ENCODE measurements at regions not wholly inside any gene's neighbourhood (a gene's known extent, or its start where the extent isn't known, plus 50 kb on each side); places are given as distances from the start of the nearest gene placed in this dataset.

DNA sequence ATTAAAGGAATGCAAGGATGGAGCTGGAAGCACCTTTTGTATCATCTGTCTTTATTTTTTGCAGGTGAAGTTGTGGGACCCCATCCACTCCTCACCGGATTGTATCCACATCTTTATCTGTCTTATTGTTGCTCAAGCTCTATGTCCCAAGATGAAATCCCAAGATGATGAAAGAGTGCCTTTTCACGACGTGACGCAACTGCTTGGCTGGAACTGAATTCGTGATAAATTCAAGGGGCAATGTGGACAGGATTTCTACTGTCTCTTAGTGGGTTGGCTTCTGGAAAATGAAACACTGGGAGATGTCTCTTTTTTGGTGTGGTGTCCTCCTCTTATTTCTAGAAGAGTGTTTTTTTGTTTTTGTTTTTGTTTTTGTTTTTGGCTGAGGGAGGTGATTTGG is 650.1 kb upstream of the TSPY4 start:
- DNase-seq, result no peak

DNA sequence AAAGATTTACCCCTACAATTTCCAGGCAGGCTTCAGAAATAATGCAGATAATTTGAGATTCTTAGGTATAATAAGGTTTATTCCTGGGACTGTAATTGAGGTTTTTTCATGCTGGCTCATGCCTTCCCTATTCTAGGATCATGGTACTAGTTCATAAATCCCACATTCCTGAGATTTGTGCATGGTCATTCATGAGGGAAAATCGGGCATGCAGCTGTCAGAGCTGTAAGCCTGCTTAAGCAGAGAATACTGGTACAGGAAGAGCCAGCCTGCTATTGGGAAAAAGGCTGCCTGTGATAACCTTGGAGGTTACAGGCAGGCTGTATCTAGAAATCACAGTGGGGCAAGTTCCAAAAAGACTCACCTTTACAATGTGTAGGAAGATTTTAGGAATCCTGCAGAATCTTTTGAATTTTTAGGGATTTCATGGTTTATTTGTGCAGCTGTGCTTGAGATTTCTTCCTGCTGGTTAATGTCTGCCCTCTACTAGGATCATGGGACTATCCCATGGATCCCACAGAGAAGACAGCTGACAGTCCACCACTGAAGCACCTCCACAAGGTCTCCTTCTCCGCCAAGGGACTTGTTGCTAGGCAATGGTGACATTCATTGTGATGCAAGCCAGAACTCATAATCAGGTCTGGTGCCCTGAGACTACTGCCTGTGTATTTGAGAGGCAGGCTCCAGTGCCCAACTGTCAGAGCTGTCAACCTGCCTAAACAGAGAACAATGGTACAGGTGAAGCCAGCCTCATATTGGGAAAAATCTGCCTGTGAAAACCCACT is 646.2 kb upstream of the TSPY4 start:
- no peak for DNase-seq

DNA sequence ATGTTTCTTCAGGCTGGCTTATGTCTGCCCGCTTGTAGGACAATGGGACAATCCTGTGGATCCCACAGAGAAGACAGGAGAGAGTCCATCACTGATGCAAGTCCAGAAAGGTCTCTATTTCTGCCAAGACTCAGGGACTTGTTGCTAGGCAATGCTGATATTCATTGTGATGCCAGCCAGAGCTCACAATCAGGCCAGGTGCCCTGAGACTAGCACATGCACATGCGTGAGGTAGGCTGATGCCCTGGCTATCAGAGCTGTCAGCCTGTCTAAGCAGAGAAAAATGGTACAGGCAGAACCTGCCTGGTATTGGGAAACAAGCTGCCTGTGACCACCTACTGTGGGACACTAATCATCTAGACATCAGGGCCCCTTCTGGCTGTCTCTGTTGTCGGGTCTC is 638.7 kb upstream of the TSPY4 start:
- no peak for DNase-seq

DNA sequence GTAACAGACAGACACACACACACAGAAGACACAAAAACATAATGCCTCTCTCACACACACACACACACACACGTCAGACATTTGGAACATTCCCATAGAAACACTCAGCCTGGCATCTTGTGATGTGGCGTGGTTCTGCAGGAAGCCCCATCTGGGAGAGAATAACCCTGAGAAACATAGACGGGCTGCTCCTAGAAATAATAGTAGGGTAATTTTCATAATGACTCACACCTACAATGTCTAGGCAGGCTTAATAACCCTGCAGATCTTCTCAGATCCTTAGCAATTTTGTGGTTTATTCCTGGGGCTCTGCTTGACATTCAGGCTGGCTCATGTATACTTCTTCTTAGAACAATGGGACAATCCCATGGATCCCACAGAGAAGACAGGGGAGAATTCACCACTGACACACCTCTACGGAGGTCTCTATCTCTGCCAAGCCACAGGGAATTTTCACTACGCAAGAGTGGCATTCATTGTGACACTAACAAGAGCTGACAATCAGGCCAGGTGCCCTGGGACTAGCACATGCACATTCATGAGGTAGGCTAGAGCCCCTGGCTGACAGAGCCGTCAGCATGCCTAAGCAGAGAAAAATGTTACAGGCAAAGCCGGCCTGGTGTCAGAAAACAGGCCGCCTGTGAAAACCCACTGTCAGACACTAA is 631.5 kb upstream of the TSPY4 start:
- no peak for DNase-seq

DNA sequence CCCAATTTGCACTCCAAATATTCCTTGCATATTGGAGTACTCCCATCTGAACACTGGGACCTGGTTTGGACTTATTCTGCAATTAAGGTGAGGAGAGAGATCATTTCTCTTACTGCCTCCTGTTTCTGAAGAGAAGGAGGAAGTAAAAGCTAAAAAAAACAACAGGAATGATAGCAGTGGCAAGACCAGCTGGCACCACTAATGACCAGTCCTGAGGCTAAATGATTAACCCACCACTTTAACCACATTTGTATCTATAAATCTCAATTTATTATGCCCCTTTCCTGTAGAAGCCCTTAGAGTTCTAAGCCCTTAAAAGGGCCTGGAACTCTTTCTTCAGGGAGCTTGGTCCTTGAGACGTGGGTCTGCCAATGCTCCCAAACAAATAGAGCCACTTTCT is 625.0 kb upstream of the TSPY4 start:
- no peak for DNase-seq

DNA sequence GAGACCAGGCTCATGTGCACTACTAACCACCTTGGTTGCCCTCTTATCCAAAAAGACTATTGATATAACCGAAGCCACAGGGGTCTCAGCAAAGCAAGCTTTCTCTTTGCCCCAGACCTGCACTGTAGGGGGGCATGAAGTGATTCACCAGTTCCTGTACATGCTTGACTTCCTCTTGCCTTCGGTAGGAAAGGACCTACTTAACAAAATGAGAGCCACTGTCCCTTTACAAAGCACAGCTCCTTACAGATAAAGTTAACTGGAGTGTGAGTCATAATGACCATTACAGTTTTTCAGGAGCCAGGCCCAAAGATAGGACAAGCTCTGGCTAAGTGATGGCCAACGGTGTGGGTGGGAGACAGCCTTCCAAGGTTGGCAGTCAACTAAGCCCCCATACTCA is 622.0 kb upstream of the TSPY4 start:
- no peak for DNase-seq

DNA sequence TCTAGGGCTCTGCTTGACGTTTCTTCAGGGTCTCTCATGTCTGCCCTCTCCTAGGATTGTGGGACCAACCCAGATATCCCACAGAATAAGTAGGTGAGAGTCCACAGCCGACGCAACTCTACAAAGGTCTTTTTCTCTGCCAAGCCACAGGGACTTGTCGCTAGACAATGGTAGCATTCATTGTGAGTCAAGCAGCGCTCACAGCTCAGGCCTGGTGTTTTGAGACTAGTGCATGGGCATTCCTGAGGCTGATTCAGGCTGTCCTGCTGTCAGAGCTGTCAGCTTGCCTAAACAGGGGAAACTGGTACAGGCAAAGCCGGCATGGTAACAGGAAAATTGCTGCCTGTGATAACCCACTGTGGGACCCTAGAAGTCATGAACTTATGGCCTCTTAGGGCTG is 610.6 kb upstream of the TSPY4 start:
- no peak for DNase-seq

DNA sequence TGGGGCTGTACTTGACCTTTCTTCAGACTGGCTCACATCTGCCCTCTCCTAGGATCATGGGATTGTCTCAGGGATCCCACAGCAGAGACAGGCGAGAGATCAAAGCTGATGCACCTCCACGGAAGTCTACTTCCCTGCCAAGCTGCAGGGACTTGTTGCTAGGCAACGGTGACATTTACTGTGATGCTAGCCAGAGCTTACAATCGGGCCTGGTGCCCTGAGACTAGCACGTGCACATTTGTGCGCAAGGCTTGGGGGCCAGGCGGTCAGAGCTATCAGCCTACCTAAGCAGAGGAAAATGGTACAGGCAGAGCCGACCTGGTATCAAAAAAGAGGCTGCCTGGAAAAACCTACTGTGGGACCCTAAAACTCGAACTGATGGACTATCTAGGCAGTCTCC is 607.3 kb upstream of the TSPY4 start:
- DNase-seq, result no peak

DNA sequence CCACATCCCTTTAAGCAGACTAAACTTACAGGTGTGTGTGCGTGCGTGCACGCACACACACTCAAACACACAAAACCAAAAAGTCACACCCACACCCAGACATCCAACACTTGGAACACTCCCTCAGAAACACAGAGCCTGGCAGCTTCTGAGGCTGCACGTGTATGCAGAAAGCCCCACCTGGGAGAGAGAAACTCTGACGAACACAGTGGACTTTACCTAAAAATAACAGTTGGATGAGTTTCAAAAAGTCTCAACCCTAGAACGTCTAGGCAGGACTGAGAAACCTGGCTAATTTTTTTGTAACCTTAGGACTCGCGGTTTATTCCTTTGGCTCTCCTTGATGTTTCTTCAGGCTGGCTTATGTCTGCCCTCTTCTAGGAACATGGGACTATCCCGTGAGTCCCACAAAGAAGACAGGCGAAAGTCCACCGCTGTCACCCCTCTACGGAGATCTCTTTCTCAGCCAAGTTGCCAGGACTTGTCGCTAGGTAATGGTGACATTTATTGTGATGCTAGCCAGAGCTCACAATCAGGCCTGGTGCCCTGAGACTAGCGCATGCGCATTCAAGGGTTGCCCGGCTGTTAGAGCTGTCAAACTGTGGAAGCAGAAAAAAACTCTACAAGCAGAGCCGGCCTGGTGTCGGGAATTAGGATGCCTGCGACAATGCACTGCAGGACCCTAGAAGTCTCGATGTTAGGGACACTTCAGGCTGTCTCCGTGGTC is 595.8 kb upstream of the TSPY4 start:
- DNase-seq, result no peak

DNA sequence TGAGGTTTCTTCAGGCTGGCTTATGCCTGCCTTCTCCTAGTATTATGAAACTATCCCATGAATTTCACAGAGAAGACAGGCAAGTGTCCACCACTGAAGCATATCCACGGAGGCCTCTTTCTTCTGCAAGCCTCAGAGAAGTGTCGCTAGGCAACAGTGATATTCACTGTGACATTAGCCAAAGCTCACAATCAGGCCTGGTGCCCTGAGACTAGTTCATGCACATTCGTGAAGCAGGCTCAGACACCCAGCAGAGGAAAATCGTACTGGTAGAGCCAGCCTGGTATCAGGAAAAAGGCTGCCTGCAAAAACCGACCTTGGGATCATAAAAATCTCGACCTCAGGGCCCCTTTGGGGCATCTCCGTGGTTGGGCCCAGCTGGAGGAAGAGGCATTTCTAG is 573.1 kb upstream of the TSPY4 start:
- DNase-seq, result no peak

DNA sequence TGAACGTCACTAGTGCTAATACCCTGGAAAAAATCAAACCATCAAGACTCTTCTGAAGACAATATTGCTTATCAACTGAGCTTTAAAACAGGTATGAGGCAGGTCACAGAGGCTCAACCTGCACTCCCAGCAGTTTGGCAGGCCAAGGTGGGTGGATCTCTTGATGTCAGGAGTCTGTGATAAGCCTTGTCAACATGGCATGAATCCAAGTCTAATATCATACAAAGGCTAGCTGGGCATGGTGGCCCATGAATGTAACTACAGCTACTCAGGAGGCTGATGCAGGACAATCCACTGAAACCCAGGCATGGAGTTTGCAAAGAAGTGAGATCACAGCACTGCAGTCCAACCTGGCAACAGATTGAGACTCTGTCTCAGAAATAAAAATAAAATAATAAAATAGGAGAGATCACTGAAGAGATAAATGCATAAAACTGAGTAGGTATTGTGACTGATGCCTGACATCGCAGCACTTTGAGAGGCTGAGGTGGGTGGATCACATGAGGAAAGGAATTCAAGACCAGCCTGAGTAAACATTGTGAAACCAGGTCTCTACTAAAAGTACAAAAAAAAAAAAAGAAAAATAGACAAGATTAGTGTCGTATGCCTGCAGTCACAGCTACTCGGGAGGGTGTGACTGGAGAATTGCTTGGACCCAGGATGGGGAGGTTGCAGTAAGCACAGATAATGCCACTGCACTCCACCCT is 555.9 kb upstream of the TSPY4 start:
- no peak for DNase-seq

DNA sequence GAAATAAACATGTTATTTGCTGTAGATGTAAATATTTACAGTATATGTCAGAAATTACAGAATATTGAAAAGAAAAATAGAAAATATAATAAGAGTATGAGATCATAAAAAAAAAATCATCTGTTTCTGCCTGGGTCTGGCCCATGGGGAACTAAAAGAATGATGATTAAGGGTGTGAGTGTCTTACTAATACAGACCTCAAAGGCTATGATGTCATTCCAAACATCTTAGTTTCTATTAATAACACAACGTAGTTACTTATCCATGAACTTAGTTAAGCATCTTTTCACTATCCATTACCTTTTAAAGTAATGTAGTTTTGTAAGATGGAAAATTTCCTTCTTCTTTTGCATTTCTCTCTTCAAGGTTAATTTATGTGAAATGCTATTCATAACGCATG is 542.7 kb upstream of the TSPY4 start:
- DNase-seq, result no peak

DNA sequence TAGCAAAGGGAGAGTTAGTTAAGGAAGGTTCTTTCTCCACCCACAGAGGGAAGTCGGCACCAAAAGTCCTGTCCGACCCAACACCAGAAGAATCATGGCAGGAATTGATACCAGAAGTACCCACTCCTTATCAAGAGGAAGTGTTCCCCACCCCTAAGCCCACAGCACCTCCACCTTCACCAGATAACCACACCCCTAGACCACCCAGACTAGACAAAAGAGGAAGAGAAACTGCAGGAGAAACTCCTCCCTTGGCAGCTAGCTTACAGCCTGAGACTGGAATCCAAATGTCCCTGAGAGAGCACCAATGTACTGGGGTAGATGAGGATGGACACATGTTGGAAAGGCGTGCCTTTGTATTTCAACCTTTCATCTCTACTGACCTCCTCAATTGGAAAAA is 532.9 kb upstream of the TSPY4 start:
- no peak for DNase-seq

DNA sequence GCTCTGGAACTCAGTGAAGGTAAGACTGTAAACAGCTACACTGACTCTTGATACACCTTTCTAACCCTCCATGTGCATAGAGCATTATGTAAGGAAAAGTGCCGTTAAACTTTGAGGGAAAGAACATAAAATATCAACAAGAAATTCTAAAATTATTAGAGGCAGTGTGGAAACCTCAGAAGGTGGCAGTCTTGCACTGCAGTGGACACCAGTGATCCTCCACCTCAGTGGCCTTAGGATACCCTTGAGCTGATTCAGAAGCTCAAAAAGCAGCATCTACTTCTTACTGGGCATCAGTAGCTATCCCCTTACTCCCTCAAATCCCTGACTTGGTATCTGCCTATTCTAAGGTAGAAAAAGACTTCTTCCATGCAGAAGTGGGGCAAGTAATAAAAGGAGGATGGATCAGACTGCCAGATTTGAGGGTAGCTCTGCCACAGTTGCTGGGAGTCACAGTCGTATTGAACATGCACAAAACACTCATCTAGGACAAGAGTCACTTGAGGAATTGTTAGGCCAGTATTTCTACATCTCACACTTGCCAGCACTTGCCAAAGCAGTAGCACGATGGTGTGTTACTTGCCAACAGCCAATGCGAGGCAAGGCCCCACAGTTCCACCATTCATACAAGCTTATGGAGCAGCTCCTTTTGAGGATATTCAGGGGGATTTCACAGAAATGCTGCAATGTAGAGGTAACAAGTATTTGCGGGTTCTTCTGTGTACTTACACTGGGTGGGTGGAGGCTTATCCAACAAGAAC is 529.4 kb upstream of the TSPY4 start:
- DNase-seq, result no peak

DNA sequence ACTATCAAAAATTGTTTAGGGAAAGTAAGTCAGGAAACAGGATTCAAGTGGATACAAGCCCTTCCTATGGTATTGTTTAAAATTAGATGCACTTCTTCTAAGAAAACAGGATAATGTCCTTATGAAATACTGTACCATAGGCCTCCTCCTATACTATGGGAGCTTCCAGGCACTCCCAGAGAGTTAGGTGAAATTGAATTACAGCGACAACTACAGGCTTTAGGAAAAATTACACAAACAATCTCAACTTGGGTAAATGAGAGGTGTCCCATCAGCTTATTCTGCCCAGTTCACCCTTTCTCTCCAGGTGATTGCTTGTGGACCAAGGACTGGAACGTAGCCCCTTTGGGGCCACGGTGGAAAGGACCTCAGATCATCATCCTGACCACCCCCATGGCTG is 528.7 kb upstream of the TSPY4 start:
- no peak for DNase-seq

DNA sequence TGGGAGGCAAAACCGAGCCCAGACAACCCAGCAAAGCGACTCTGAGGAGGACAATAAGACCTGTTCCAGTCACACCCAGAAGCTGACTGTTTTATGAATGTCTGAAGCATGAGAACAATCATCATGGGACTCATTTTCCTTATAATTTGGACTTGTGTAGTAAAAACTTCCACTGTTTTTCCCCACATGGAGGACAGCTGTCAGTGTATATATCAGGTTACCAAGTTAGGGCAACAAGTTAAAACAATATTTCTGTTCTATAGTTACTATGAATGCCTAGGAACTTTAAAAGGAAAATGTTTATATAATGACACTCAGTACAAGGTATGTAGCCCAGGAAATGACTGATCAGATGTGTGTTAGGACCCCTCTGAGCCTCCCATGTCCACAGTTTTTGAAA is 528.2 kb upstream of the TSPY4 start:
- no peak for DNase-seq

DNA sequence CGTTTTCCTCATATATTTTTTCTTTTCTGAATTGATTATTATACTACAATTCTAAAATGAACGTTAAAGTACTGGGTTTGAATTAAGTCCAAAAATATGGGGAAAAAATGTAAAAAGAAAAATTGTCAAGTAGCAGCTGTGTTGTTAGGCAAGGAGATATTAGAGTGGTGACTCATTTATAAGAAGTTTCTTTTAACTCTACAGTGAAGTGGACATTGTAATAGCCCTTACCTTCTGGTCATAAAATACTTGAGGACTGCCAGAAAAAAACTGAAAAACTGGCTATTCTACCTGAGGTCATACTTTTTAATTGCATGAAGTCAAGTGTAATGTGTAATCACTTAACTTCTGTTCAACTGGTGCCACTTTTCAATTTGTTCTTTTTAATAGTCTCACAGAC is 523.1 kb upstream of the TSPY4 start:
- DNase-seq, result no peak

DNA sequence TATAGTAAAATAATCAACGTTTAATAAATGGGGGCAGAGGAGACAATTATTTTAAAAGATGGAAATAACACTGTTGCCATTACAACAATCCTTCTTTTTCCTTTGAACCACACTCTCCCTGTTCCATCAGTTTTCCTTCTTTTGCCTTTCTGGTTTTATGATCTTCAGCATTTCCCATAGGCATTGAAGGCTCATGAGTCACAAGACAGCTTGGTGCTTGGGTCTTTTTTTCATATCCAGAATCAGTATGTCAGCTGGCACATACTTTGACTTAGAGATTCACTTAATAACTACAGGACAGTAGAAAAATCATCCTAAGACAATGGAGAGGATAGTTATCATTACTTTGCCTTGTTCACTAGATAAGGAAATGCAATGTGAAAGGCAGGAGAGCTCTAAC is 521.6 kb upstream of the TSPY4 start:
- DNase-seq, result no peak

DNA sequence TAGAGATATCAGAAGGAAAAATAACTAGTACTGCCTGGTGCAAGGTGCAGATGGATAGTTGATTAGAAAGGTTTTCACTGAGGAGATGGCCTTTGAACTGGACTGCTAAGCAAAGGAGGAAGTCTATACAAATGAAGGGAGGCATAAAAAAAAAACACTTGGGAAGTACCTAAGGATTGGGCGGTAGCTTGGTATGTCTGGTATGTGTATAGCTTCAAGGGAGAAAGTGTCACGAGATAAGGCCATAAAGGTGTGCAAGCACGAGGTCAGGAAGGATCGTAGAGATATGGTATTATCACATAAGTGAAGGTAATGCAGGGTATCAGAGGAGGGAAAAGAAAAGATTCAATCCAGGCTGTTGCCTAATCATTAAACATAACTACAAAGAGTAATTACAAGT is 517.2 kb upstream of the TSPY4 start:
- DNase-seq, result no peak

DNA sequence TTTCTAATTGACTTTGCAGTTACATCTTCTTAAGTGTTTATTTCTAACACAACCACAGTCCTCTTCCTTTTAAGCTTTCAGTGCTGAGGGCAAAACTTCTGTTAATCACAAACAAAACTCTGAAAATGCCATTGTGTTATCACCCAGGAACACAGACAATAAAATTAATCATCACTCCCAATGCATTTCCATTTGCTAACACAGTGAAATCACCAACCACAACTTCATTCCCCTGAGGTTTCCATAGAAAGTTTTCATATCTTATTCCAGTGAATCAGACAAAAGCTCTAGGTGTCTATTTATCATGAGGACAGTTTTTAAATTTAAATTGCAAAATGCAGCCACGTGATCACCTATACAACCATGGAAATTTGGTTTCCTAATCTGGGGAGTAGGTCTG is 516.2 kb upstream of the TSPY4 start:
- no peak for DNase-seq

DNA sequence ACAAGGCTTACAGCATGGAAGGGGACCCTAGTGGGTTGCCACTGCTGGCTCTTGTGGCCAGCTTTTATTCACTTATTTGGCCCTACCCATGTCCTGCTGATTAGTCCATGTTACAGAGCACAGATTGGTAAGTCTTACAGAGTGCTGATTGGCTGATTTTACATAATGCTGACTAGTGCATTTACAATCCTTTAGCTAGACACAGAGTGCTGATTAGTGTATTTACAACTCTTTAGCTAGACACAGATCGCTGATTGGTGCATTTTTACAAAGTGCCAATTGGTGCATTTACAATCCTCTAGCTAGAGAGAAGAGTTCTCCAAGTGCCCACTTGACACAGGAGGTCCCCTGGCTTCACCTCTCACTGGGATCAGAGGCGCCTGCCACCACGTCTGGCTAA is 485.0 kb upstream of the TSPY4 start:
- no peak for DNase-seq

DNA sequence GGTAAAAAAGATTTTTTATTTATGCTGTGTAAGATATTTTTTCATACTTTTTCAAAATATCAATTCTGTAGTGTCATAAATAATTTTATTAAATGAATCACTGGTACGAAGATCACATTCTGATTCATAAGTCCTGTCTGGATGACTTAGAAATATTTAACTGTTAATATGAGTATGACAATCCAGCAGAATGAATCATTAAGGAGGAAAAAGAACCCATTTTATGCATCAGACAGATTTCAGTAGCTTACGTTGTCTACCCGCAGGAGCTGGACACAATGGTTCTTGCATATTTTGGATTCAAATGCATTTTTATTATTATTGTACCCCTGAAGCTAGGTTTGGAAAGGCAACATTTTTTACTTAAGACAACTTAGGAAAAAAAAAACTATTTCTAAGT is 448.9 kb upstream of the TSPY4 start:
- DNase-seq, result no peak

DNA sequence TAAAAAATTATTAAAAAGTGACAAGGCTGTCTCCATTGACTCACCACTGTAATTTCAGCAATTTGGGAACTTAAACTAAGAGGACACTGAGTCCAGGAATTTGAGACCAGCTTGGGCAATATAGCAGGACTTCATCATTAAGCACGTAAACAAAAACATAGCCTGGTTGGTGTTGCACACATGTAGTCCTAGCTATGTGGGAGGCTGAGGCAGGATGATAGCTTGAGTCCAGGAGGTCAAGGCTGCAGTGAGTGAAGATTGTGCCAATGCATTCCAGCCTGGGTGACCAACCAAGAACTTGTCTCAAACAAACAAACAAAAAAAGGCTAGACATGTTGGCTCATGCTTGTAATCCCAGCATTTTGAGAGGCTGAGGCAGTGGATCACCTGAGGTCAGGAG is 439.4 kb upstream of the TSPY4 start:
- DNase-seq, result no peak

Measured in hindlimb muscle (tissue), 1 donor.